ENCODE measurements at regions not wholly inside any gene's neighbourhood (a gene's known extent, or its start where the extent isn't known, plus 50 kb on each side); places are given as distances from the start of the nearest gene placed in this dataset.

DNA sequence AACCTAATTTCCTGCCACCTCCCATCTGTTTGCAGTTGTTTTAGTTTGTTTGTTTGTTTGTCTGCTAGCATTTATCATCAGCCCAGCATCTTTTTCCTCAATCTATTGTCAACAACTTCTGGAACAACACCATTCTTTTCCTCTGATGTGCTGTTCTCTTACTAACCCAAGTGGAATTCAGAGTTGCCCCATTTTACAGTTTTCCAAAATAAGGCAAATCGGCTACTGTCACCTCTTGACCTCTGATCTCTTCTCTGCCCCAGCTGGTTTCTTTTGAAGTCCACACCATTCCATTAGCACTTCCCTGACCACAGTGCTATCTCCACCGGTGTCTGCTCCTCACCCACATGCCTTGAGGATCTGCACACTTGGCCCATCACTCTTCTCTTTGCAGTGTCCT lies 102.4 kb downstream of the EFNB2 start:
- no peak for DNase-seq (ENCODE audit: low read depth in 2 of 3, low spot score in 1 of 3)

GRCh38 chr13:106432636-106433035 lies 102.8 kb downstream of the EFNB2 start:
- DNase-seq (ENCODE audit: low read depth in 2 of 3, low spot score in 1 of 3) = no peak

DNA sequence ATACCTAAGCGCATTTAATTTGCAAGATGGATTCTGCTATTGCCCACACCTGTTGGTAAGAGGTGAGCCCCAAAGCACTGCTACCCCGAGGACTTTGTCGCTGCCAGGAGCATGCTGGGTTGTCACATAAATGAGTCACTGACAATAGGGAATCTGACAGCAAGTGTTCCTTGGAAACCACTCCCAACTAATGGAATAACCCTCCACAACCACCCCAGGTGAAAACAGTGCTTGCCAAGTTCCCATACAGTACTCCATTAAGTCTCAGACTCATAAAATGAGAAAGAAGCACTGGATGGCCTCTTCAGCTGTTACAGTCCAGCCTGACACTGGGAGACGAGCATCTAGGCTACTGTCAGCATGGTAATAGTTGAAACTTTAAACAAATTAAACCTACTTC lies 108.6 kb downstream of the EFNB2 start:
- DNase-seq (ENCODE audit: low read depth in 2 of 3, low spot score in 1 of 3) = no peak

DNA sequence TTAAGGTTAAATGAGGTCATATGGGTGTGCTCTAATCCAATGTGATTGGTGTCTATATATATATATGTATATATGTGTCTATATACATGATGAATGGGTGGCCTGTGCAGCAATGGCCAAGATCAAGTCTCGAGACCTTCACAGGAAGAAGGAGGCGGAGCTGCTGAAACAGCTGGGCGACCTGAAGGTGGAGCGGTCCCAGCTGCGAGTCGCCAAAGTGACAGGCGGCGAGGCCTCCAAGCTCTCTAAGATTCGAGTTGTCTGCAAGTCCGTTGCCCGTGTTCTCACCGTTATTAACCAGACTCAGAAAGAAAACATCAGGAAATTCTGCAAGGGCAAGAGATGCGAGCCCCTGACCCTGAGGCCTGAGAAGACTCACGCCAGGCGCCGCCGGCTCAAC lies 109.8 kb downstream of the EFNB2 start:
- DNase-seq (ENCODE audit: low read depth in 2 of 3, low spot score in 1 of 3) = no peak

DNA sequence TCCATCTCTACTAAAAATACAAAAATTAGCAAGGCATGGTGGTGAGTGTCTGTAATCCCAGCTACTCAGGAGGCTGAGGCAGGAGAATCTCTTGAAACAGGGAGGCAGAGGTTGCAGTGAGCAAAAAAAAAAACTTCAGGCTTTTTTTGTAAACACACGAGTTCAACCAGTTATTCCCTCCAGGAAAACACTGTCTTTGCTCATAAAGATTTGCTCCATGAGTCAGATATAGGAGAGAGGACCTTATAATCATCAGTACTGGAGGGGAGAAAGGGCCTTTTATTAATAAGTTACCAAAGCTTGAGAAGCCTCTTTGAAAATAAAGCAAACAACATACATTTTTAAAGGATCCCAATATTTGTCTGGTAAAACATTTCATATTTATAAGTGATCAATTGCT lies 110.7 kb downstream of the EFNB2 start:
- no peak for DNase-seq (ENCODE audit: low read depth in 2 of 3, low spot score in 1 of 3)

DNA sequence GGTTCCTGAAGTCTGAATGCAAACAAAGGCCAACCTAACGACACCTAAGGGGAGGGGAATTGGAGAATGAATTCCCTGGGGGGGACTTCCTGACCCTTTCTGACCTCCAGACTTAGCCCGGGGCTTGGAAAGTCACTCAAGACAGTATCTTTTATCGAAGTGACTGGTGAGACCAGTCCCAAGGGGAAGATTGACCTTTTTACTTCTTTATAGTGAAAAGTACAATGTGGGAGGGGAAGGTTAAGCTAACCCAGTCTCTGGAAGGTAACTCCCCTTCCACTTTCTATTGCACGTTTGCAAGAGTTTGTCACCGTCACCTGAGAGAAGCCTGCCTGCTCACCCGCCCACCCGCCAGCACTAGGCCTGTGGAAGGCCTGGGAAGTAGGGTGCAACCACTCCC lies 111.9 kb downstream of the EFNB2 start:
- no peak for DNase-seq (ENCODE audit: low read depth in 2 of 3, low spot score in 1 of 3)

DNA sequence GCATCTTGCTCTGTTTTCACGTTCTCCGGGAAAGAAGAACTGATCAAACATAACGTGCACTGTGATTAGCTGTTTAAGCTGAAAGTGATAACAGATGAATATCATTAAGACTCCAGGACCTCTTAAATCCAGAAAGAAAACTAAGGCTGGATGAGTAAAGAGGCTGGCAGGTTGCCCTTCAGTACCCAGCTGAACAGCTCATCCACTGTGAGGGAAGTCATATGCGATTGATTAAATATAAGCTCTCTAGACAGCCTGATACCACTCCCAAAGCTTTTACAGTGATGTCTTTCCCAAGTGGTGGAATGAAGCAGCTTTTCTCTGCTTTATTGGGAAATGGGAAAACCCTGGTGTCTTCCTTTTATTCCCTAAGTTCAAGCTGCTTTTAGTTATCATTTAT lies 116.9 kb downstream of the EFNB2 start:
- DNase-seq (ENCODE audit: low read depth in 2 of 3, low spot score in 1 of 3) = no peak

DNA sequence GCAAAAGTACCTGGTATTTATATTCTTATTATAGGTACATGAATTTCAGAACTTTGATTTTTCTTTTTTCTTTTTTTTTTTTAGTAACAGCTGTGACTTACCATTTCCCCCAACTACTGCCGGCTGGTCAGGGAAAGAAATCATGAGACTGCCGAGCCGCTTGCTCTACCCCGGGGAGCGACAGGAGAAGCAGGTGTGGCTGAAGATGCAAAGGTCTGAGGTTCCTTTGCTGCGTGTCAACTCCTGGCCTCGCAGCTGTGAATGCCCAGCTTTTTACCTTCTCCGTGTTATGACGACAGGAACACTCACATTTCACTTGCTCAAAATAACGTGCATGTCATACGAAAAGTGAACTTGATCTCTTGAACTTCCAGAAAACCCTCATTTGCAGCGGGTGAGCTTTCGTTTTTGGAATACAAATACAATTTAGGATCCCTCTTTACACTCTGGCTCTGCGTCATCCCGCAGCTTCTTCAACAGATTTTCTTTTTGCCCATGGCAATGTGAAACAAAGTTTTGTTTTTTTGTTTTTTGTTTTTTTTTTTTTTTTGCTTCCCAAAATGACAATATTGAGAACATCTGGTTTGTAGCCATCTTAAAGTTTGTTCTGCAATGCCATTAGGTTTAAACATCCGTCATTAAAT lies 117.9 kb downstream of the EFNB2 start:
- DNase-seq (ENCODE audit: low read depth in 2 of 3, low spot score in 1 of 3) = no peak

GRCh38 chr13:106416645-106417044 lies 118.8 kb downstream of the EFNB2 start:
- DNase-seq (ENCODE audit: low read depth in 2 of 3, low spot score in 1 of 3) = no peak

DNA sequence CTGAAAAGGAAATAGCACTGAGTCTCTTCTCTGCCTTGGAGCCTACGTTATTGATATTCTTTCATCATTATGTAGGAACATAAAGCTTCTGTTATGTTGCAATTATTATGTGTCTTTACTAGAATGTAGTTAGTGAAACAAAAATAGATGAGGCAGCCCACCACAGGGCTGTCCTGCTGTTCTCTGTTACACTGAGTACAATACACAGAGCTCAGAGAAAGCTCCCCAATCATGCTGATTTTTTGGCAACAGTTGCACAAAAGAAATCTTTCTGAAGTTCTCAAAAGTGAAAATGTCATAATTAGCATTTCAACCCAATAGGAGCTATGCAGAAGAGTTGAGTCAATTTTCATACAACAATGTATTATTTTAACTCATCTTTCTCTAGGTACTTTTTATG lies 119.5 kb downstream of the EFNB2 start:
- no peak for DNase-seq (ENCODE audit: low read depth in 2 of 3, low spot score in 1 of 3)

GRCh38 chr13:106415442-106415841 lies 120.0 kb downstream of the EFNB2 start:
- no peak for DNase-seq (ENCODE audit: low read depth in 2 of 3, low spot score in 1 of 3)

- DNase-seq (ENCODE audit: low read depth in 2 of 3, low spot score in 1 of 3) = no peak
Measured at GRCh38 chr13:106407338-106407737, 128.1 kb downstream of the EFNB2 start.

GRCh38 chr13:106405731-106406130 lies 129.7 kb downstream of the EFNB2 start:
- no peak for DNase-seq (ENCODE audit: low read depth in 2 of 3, low spot score in 1 of 3)

DNA sequence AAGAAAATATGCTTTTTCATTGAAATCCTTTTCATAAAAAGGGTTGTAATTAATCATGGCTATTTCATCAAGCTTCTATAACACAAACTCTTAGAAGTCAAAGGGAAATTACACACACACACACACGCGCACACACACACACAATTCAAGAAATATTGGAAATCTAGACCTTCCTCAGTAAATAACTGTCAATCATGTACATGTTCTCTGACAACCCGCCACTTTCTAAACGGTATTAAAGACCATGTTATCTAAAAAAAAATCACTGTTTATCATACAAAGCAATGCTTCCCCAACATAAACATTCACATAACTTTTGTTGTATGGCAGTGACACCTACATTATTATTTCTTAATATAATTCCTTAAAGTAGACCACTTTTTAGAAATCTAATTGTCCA lies 132.2 kb downstream of the EFNB2 start:
- DNase-seq (ENCODE audit: low read depth in 2 of 3, low spot score in 1 of 3) = no peak

DNA sequence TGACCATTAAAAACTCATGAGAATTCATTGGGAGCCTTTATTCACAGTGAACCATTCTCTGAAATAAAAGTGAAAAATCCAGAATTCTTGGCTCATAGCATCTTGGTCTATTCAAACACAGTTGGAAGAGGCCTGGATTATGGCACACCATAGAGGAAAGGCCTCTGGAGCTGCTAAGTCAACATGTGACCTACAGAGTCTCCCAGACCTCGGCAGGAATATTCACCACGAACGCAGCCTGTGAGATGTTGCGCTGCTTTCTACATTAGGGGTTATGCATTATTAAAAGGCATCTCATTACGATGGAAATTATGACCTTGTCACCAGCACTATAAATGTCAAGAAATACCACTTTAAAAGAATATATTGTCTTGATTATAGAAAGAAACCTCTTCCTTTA lies 132.6 kb downstream of the EFNB2 start:
- no peak for DNase-seq (ENCODE audit: low read depth in 2 of 3, low spot score in 1 of 3)

- DNase-seq (ENCODE audit: low read depth in 2 of 3, low spot score in 1 of 3) = no peak
Measured at GRCh38 chr13:106401081-106401480, 134.4 kb downstream of the EFNB2 start.

GRCh38 chr13:106400289-106400688 lies 135.2 kb downstream of the EFNB2 start:
- no peak for DNase-seq (ENCODE audit: low read depth in 2 of 3, low spot score in 1 of 3)

- no peak for DNase-seq (ENCODE audit: low read depth in 2 of 3, low spot score in 1 of 3)
Measured at GRCh38 chr13:106398289-106398688, 137.2 kb downstream of the EFNB2 start.

DNA sequence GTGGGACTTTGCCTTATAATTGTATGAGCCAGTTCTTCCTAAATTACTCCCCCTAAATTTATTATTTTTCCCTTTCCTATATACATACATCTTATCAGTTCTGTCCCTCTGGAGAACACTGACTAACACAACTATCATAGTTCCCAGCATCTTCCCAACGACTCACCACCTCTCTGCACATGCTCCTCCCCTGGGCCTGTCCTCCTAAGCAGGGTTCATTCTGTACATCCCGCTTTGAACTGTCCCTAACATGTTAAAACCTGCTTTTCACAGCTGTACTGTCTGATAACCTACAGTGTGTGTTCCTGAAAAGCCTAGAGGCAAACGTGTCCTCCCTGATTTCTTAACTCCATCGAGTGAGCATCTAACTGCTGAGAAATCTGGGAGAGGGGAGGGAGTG lies 141.7 kb downstream of the EFNB2 start:
- no peak for DNase-seq (ENCODE audit: low read depth in 2 of 3, low spot score in 1 of 3)

- no peak for DNase-seq (ENCODE audit: low read depth in 2 of 3, low spot score in 1 of 3)
Measured at GRCh38 chr13:106391681-106392080, 143.8 kb downstream of the EFNB2 start.

DNA sequence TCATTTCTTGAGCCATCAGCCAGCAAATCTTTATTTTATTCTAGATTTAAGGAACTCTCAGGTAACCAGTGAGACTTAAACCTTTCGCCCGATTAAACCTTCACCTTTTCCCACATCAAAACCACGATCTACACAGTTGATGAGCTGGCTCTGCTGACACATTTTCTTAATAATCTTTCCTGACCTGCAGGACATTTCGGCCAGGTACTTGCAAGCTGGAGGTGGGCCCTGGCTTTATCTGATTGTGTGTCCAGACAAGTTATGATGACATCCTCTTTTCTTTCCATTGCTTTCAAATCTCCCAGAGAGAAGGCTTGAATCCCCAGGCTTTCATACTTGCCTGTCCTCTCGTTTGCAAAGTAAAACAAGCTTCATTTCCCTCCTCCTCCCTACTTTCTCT lies 144.2 kb downstream of the EFNB2 start:
- no peak for DNase-seq (ENCODE audit: low read depth in 2 of 3, low spot score in 1 of 3)

DNA sequence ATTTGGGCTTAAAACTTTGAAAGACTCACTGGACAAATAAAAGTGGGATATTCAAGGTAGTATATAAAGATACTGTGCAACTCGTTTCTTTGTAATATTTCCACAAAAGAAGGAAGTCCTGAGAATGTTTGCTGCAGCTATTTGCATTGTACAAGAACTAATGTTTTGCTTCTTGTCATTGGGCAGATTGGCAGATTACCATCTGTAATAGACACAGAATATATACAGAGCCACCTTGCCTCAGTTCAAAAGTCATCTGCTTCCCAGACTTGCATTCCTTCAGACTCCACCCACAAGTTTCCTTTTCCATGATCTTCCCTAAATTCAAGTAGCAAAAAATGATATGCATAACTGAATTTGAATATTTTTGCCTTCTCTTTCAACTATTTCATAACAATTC lies 145.1 kb downstream of the EFNB2 start:
- DNase-seq (ENCODE audit: low read depth in 2 of 3, low spot score in 1 of 3) = no peak

DNA sequence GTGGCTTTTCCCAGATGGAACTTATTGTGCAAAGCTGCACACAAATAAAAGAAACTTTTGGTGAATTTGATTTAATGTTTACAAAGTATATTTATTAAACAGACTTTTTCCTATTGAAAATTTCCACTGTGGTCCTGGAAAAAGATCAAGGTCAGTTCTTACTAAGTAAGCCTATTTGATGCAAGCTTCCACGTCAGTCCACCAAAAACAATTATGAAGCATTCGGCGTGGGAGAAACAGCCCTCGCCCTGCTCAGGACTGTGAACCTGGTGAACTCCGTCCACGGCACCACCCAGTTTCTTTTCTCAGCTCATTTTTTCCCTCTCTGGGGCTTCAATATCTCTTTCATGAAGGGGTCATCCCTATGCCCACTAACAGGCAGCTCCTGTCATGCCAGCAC lies 149.8 kb downstream of the EFNB2 start:
- no peak for DNase-seq (ENCODE audit: low read depth in 2 of 3, low spot score in 1 of 3)

DNA sequence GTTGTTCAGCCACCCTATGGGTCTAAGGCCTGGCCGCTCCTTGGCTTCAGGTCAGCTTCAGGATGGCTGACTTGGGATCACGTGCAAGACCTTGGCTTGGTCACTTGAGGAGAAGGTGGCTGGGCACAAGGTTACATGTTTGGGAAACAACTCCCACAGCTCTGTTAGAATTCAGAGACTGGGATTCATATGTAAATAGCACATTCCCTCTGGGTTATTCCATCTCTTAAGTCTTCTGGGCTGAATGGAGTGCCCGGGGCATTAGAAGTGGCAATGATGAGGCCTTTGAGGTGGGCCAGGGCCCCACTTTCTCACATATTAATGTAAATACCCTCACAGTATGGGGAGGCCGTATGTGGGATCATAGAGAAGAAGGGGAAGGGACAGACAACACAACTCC lies 150.9 kb downstream of the EFNB2 start:
- DNase-seq (ENCODE audit: low read depth in 2 of 3, low spot score in 1 of 3) = no peak
